ENCODE measurements at regions not wholly inside any gene's neighbourhood (a gene's known extent, or its start where the extent isn't known, plus 50 kb on each side); places are given as distances from the start of the nearest gene placed in this dataset.
A peak's percentile ranks its signal among the peaks of the same experiment; 100 is the strongest.
"Not testable (repeated sequence)": the region's sequence is repeated elsewhere in the genome, so short reads cannot be mapped to it uniquely, and the experiment has no call there.

- DNase-seq = peak in 1 of 2 donors; percentile 35
Observed at GRCh38 chr15:99486371-99487336, 79.1 kb upstream of the MEF2A start.

DNA sequence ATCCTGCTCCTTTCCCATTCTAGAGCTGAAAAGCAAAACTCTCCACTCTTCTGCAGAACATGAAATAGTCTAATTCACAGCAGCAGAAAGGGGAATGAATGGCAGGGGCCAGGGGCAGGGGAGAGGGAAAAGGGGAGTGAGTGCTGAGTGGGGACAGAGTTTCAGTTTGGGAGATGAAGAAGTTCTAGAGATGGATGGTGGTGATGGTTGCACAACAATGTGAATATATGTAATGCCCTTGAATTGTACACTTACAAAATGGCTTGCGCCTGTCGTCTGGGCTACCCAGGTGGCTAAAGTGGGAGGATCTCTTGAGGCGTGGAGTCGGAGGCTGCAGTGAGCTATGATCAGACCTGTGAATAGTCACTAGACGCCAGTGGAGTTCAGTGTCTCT, 78.5 kb upstream of the MEF2A start:
- DNase-seq = no peak

- no peak for DNase-seq
Observed at GRCh38 chr15:99492275-99492674, 73.5 kb upstream of the MEF2A start.

DNA sequence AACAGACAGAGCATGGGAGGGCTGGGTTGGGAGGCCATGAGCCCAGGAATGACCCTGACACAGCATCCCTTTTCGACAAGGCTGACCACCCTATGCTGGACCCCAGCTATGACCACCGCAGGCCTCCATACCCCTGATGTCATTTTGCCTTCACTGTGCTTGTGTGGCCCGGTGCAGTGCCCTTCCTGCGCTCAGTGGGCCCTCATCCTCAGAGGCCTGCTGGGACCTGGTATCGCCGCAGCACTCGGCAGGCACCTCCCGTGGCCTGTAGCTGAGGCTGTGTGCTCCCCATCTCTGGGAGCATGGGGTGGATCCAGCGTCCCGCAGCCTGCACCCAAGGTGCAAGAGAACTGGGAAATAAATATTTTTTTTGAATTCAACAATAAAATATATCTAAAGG, 73.1 kb upstream of the MEF2A start:
- DNase-seq = no peak

- DNase-seq = no peak
Observed at GRCh38 chr15:99493461-99493860, 72.3 kb upstream of the MEF2A start.

DNA sequence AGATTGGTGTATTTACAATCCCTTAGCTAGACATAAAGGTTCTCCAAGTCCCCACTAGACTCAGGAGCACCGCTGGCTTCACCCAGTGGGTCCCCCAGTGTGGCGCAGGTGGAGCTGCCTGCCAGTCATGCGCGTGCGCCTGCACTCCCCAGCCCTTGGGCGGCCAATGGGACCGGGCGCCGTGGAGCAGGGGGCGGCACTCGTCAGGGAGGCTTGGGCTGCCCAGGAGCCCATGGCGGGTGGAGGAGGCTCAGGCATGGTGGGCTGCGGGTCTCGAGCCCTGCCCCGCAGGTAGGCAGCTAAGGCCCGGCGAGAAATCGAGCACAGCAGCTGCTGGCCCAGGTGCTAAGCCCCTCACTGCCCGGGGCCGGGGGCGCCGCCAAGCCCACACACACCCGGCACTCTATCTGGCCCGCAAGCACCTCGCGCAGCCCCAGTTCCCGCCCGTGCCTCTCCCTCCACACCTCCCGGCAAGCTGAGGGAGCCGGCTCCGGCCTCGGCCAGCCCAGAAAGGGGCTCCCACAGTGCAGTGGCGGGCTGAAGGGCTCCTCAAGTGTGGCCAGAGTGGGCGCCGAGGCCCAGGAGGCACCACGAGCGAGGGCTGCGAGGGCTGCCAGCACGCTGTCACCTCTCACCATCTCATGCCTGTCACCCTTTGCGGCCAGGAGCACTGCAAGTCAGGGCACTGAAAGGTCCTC, 71.1 kb upstream of the MEF2A start:
- DNase-seq = not testable (repeated sequence)

GRCh38 chr15:99495430-99496301, 70.1 kb upstream of the MEF2A start:
- DNase-seq = peak in 1 of 2 donors; percentile 34

- no peak for DNase-seq
Observed at GRCh38 chr15:99496302-99496629, 69.5 kb upstream of the MEF2A start.

DNA sequence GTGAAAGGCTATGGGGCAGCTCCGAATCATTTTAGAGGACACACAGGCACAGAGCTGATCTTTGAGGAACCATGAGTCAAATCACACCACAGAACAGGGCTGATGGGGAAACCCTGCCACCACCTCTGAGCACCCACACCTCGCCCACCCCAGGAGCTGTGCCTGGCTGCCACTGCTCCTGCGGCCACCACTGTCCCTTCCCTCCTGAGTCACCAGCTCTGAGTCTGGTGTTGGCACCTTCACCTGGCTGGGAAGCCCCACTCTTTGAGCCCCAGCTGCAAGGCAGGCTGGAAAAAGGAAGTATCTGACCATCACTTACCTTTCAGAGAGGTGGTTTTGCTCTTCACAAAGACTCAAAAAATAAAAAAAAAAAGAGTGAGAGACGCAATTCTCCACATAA, 63.6 kb upstream of the MEF2A start:
- no peak for DNase-seq

DNA sequence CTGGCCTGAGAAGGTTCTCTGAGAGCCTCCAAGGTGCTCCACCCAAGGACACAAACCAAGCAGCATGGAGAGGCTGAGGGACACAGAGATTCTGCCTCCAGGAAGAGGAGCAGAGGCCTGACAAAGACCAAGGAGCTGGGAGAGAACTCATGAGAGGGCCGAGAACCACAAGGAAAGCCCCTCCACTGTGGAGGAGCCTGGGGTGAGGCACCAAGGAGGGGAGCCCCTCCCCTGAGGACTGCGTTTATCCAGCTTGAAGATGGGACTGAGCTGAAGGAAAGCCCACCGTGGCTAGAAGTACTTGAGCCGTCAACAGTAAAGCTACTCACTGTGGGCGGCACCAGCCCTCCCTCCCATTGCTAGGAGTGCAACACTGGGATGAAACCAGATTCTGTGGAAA, 63.1 kb upstream of the MEF2A start:
- DNase-seq = no peak

DNA sequence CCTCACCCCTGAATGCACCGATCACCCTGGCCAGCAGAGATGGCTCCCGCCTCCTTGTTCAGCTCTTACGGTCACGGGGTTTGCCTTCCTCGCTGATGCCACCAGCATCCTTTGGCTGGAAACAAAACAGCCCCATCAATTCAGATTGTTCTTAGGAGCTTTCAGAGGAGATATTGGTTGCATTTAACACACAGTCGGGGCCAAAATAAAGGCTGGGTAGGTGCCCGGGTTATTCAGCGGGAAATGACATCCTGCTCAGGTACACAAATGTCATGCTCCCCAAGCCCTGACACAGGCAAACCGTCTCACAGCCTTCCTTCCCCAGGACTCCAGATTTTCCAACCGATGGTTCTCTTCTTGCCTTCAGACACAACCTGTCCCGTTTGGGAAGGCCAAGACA, 62.4 kb upstream of the MEF2A start:
- no peak for DNase-seq

- peak in 1 of 2 donors; percentile 83 for DNase-seq
Observed at GRCh38 chr15:99504071-99504822, 61.5 kb upstream of the MEF2A start.

DNA sequence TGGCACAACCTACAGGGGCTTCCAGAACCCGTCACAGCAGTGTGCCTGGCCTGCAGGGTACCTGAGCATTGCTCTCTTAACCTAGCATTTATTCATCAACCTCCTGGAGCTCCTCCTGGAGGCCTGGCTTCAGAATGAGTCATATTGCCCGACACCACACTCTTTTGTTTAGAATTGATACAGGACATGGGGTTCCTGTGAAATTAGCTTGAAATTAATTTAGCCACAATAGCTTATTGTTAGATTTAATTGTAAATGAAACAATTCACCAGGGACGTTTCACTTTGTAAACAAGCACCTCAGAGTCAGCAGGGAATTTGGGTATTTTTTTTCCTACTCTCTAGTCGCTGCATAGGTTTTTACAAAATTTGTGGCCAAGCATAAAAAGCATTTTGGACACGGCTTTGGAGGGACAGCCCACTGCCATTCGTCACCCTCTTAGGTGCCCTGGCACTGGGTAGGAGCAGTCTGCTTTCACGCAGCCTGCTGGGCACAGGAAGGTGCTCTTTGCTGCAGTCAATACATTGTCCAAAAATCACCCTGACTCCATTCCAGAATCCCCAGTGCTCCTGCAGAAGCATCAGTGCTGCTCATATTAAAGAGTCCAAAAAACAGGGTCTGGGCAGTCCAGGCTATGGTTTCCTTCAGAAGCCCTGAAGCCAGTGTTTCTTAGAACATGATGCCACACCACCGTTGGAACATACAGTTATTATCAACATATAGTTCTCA, 60.8 kb upstream of the MEF2A start:
- DNase-seq = no peak

DNA sequence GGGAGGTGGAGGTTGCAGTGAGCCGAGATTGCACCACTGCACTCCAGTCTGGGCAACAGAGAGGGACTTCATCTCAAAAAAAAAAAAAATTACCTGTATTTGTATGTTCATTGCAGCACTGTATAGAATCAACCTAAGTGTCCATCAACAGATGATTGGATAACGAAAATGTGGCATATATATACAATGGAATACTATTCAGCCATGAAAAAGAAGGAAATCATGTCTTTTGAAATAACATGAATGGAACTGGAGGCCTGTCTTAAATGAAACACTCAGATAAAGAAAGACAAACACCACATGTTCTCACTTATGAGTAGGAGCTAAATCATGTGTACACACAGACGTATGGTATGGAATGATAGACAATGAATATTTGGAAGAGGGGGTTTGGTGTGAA, 59.4 kb upstream of the MEF2A start:
- no peak for DNase-seq

- no peak for DNase-seq
Observed at GRCh38 chr15:99507016-99507503, 58.7 kb upstream of the MEF2A start.

- peak in 1 of 2 donors; percentile 25 for DNase-seq
Observed at GRCh38 chr15:99507504-99508310, 58.1 kb upstream of the MEF2A start.

DNA sequence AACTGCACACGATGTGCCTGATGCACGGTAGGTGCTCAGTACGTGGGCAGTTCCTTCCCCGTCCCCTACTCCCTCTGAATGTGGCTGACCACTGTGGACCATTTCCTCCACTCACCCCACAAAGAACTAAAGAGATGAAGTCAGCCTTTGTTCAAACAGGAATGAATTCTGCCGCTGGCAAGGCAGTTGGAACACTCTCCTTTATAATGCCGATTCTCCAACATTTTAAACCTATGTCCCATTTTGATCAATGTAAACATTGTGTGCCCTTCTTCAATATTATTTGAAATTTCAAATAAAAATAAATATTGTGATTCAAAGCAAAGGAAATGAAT, 57.5 kb upstream of the MEF2A start:
- DNase-seq = no peak

GRCh38 chr15:99508852-99509251, 56.9 kb upstream of the MEF2A start:
- no peak for DNase-seq

DNA sequence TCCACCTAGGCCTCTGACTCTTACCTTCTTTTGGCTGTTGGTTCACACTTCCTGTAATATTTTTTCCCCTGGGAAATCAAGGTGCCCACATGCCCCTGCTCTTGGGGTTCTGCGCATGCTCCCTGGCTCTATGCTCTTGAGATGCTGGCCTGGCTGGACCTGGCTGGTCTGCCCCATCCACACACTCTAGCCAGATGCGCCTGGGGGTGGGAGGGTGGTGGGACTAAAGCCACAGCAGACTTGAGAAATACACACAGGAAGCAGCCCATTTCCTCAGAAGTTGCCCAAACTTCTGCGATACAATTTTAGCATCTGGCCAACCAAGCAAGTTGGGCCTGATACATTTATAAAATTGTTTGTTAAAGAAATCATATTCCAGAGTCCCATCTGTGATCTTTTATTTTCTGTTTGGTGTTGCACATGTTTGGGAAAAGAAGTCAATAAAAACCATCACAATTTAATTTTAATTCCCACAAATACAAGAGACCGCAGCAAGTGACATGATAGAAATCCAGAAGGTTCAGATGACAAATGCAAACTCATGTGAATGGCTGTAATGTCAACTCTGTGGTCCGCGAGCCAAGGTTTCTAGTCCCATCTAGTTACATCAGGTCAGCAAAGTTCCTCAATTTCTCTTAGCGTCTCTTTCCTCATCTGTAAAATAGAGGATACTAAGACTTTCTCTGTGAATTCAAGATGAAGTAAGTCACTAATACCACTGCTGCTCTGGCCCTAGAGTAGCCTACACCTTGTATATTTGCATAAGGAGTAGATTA, 55.9 kb upstream of the MEF2A start:
- DNase-seq = peak in 1 of 2 donors; percentile 62

DNA sequence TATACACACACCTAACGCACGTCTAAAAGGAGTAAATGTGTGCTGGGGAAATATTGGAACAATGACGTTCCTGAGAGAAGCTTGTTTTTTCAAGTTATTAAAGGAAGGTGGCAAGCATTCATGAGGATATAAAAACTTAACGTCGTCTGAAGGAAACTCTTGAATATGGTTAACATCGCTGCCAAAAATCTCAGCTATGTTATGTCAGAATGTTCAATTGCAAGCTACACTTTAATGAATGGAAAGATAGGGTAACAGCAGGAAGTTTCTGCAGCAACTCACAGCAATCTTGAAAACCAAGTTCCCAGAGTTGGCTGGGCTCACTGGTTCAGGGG, 54.3 kb upstream of the MEF2A start:
- no peak for DNase-seq
